ENCODE measurements at regions not wholly inside any gene's neighbourhood (a gene's known extent, or its start where the extent isn't known, plus 50 kb on each side); places are given as distances from the start of the nearest gene placed in this dataset.

DNA sequence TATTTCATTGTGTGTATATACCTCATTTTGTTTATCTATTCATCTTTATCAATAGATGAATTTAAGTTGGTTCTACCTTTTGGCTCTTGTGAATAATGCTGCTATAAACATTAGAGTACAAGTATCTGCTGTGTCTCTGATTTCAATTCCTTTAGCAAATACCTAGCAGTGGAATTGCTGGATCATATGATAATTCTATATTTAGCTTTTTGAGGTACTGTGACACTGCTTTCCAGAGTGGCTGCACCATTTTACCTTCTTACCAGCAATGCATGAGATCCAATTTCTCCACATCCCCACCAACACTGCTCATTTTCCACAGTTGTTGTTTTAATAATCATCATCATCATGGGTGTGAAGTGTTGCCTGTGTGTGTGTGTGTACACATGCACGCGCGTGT is 182.3 kb downstream of the MBOAT1 start:
- TF ChIP-seq, protein P1, sequence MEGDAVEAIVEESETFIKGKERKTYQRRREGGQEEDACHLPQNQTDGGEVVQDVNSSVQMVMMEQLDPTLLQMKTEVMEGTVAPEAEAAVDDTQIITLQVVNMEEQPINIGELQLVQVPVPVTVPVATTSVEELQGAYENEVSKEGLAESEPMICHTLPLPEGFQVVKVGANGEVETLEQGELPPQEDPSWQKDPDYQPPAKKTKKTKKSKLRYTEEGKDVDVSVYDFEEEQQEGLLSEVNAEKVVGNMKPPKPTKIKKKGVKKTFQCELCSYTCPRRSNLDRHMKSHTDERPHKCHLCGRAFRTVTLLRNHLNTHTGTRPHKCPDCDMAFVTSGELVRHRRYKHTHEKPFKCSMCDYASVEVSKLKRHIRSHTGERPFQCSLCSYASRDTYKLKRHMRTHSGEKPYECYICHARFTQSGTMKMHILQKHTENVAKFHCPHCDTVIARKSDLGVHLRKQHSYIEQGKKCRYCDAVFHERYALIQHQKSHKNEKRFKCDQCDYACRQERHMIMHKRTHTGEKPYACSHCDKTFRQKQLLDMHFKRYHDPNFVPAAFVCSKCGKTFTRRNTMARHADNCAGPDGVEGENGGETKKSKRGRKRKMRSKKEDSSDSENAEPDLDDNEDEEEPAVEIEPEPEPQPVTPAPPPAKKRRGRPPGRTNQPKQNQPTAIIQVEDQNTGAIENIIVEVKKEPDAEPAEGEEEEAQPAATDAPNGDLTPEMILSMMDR (IDR thresholded peaks at IDR 0.05 in 4 of 5, conservative IDR thresholded peaks at IDR 0.05 in 1 of 5): no peak
- TF ChIP-seq POLR2A (IDR thresholded peaks at IDR 0.05): no peak
- intact Hi-C loops (cut with DNase I; ENCODE audit: low total_unique reads) (no loop called here), in situ Hi-C loops (cut with MboI; ENCODE audit: low sequenced_read_pairs in 4 of 4) (no loop called here)
- Histone ChIP-seq H3K27ac (peak overlapping the region in 1 of 4 donors; percentile 35), H3K4me3 (no peak overlapping the region), H3K4me1 (peaks cover 9 to 16% of the 10 kb centered on the region in 2 donors), H3K27me3 (peaks cover 0 to 6% (median 0%) of the 10 kb centered on the region in 3 donors), H3K9me3 (no peaks in the 10 kb centered on the region), H3K36me3 (no peaks in the 10 kb centered on the region)
- ATAC-seq: peak; percentile 56 to 71
- no peak for DNase-seq

DNA sequence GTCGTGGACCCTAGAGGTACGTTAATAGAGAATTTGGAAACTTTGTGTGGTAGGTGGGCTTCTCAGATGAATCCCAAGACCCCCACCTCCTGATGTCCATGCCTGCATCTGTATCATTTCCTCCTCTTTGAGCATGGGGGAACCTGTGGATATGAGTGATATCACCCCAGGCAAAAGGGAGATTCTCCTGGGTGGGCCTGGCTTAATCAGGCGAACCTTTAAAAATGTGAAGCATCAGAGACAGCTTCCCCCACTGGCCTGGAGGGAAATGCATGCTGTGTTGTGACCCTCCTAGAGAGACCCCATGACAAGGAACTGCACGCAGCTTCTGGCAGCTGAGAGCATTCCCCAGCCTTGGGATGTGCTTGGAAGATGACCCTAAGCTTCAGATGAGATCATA is 180.9 kb downstream of the MBOAT1 start:
- Histone ChIP-seq H3K36me3 (no peaks in the 10 kb centered on the region), H3K4me3 (no peak overlapping the region), H3K9me3 (no peaks in the 10 kb centered on the region), H3K27ac (no peak overlapping the region), H3K4me1 (peaks cover 9 to 16% of the 10 kb centered on the region in 2 donors), H3K27me3 (peaks cover 0 to 6% (median 0%) of the 10 kb centered on the region in 3 donors)
- ATAC-seq: no peak
- intact Hi-C loops (cut with DNase I; ENCODE audit: low total_unique reads): no loop called here
- no peak for DNase-seq
- in situ Hi-C loops (cut with MboI; ENCODE audit: low sequenced_read_pairs in 4 of 4): no loop called here
- TF ChIP-seq POLR2A (IDR thresholded peaks at IDR 0.05): no peak

DNA sequence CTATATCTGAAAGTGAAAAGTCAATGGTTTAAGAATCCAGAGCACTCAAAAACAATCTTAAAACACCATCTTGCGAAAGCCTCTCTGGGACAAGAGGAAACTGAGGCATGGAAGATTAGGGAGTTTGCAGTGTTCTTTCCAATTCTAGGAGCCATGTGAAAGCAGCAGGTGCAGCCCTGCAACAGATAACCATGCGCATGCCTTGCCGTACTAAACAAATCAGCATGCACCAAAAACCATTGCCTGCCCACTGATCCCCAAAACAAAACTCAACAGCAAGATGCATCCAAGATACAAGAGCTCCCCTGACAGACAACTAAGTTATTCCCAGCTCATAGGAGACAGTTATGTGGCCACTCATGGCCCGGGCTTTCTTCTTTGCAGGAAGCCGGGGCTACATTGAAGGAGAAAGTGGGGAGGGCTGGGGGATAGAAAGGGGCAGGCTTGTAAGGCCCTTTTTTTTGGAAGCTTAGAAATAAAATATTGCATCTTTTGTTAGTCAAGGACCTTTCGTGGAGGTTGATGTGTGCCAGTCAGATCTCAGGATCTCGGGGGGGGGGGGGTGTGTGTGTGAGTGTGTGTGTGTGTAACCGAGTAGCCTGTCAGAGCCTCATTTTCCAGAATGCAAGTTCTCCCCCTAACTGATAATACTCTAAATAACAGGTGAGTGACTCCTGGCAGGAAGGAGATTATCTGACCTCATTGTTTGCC is 178.4 kb downstream of the MBOAT1 start:
- in situ Hi-C loops (cut with MboI; ENCODE audit: low sequenced_read_pairs in 4 of 4): no loop called here
- ATAC-seq: no peak
- Histone ChIP-seq H3K4me3 (no peak overlapping the region), H3K27me3 (peaks cover 0 to 6% (median 0%) of the 10 kb centered on the region in 3 donors), H3K9me3 (no peaks in the 10 kb centered on the region), H3K36me3 (no peaks in the 10 kb centered on the region), H3K27ac (no peak overlapping the region), H3K4me1 (peaks cover 9 to 16% of the 10 kb centered on the region in 2 donors)
- DNase-seq: no peak
- TF ChIP-seq, protein P1 (IDR thresholded peaks at IDR 0.05 in 4 of 5, conservative IDR thresholded peaks at IDR 0.05 in 1 of 5): no peak
- TF ChIP-seq POLR2A (IDR thresholded peaks at IDR 0.05): no peak
- intact Hi-C loops (cut with DNase I; ENCODE audit: low total_unique reads): no loop called here

DNA sequence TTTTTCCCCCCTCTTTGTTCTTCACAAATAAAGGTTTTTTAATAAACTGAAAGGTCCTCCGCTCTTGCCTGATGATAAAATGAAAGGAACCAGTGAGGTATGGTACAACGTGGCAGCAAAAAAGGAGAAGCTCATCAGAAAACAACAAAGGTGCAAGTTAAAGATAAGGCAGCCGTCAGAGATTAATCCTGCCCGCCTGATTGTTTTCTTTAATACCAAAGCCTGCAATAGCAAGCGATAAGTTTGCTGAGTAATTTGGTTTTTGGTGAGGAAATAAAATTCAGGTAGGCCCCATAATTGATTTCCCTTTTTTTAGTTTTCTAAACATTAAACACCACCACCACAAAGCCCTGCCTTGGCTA is 177.9 kb downstream of the MBOAT1 start:
- intact Hi-C loops (cut with DNase I; ENCODE audit: low total_unique reads): no loop called here
- H3K9me3 ChIP-seq: no peaks in the 10 kb centered on the region
- no peak overlapping the region for H3K27ac ChIP-seq
- H3K36me3 ChIP-seq: no peaks in the 10 kb centered on the region
- DNase-seq (no peak), ATAC-seq (no peak)
- in situ Hi-C loops (cut with MboI; ENCODE audit: low sequenced_read_pairs in 4 of 4): no loop called here
- H3K4me3 ChIP-seq: no peak overlapping the region
- H3K4me1 ChIP-seq: peaks cover 9 to 11% of the 10 kb centered on the region in 2 donors
- TF ChIP-seq, protein P1 (IDR thresholded peaks at IDR 0.05 in 4 of 5, conservative IDR thresholded peaks at IDR 0.05 in 1 of 5): no peak
- TF ChIP-seq POLR2A (IDR thresholded peaks at IDR 0.05): no peak
- H3K27me3 ChIP-seq: peaks cover 0 to 6% (median 0%) of the 10 kb centered on the region in 3 donors

DNA sequence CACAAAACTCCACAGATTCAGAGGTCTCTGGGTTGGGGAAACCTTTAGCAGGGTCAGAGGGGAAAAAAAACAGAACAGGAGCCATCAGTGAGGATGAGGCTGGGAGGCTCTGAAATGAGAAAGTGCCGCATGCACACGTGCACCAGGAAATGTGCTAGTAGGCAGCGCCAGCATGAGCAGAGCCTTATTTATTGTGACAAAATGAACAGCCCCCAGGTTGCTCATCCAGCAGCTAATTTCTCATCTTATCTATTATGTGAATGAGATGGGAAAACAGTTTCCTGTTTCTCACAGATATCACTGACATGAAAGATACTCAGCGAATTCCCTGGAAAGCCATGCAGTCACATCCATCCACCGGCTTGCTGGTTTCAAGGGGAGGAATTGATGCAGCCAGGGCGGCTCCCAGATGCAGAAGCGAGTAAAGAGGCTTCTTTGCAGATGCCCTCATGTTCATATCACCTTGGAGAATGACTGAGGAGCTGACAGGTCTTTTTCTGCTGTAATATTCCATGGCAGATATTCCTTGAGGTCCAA is 176.1 kb downstream of the MBOAT1 start:
- intact Hi-C loops (cut with DNase I; ENCODE audit: low total_unique reads): no loop called here
- no peak for DNase-seq

More for the DNA sequence above, 176.1 kb downstream of the MBOAT1 start:
- Histone ChIP-seq H3K27me3 (peaks cover 0 to 6% (median 0%) of the 10 kb centered on the region in 3 donors), H3K4me1 (no peaks in the 10 kb centered on the region), H3K9me3 (no peaks in the 10 kb centered on the region), H3K27ac (no peak overlapping the region), H3K4me3 (no peak overlapping the region), H3K36me3 (no peaks in the 10 kb centered on the region)
- TF ChIP-seq, protein P1 (IDR thresholded peaks at IDR 0.05 in 4 of 5, conservative IDR thresholded peaks at IDR 0.05 in 1 of 5): no peak
- TF ChIP-seq POLR2A (IDR thresholded peaks at IDR 0.05): no peak
- in situ Hi-C loops (cut with MboI; ENCODE audit: low sequenced_read_pairs in 4 of 4): no loop called here
- no peak for ATAC-seq
